ENCODE measurements at regions not wholly inside any gene's neighbourhood (a gene's known extent, or its start where the extent isn't known, plus 50 kb on each side); places are given as distances from the start of the nearest gene placed in this dataset.

GRCh38 chr15:69573815-69574475 lies 121.3 kb downstream of the RPLP1 start:
- Histone ChIP-seq H3K9me3 (no peaks in the 10 kb centered on the region), H3K27ac (no peak overlapping the region), H3K4me1 (no peaks in the 10 kb centered on the region), H3K36me3 (no peaks in the 10 kb centered on the region), H3K4me3 (no peak overlapping the region), H3K27me3 (ENCODE audit: low read depth) (peaks cover 14% of the 10 kb centered on the region)
- TF ChIP-seq CTCF (IDR thresholded peaks at IDR 0.05) = no peak
- ATAC-seq = no peak
- DNase-seq = no peak
- intact Hi-C loops (cut with DNase I) = no loop called here

- Histone ChIP-seq H3K4me1 (no peaks in the 10 kb centered on the region), H3K27me3 (ENCODE audit: low read depth) (peaks cover 14% of the 10 kb centered on the region), H3K27ac (no peak overlapping the region), H3K9me3 (no peaks in the 10 kb centered on the region), H3K36me3 (no peaks in the 10 kb centered on the region), H3K4me3 (no peak overlapping the region)
- intact Hi-C loops (cut with DNase I) = no loop called here
- DNase-seq (no peak), ATAC-seq (no peak)
- TF ChIP-seq CTCF (IDR thresholded peaks at IDR 0.05) = no peak
These were observed 121.9 kb downstream of the RPLP1 start for GRCh38 chr15:69574506-69574905.

- no peak for ATAC-seq
- intact Hi-C loops (cut with DNase I) = no loop called here
- Histone ChIP-seq H3K4me1 (no peaks in the 10 kb centered on the region), H3K4me3 (no peak overlapping the region), H3K36me3 (no peaks in the 10 kb centered on the region), H3K27me3 (ENCODE audit: low read depth) (peaks cover 14% of the 10 kb centered on the region), H3K9me3 (no peaks in the 10 kb centered on the region), H3K27ac (no peak overlapping the region)
- no peak for DNase-seq
- TF ChIP-seq CTCF (IDR thresholded peaks at IDR 0.05) = no peak
These were observed 122.8 kb downstream of the RPLP1 start for GRCh38 chr15:69575387-69575786.

GRCh38 chr15:69576035-69576526 lies 123.5 kb downstream of the RPLP1 start:
- Histone ChIP-seq H3K27me3 (ENCODE audit: low read depth) (peaks cover 14% of the 10 kb centered on the region), H3K4me1 (no peaks in the 10 kb centered on the region), H3K27ac (no peak overlapping the region), H3K36me3 (no peaks in the 10 kb centered on the region), H3K9me3 (no peaks in the 10 kb centered on the region), H3K4me3 (no peak overlapping the region)
- TF ChIP-seq CTCF (IDR thresholded peaks at IDR 0.05) = peak; percentile 81
- peak; percentile 77 to 85 for ATAC-seq
- peak; percentile 80 for DNase-seq
- intact Hi-C loops (cut with DNase I) = no loop called here

- ATAC-seq = no peak
- TF ChIP-seq CTCF (IDR thresholded peaks at IDR 0.05) = no peak
- Histone ChIP-seq H3K4me3 (no peak overlapping the region), H3K9me3 (no peaks in the 10 kb centered on the region), H3K36me3 (no peaks in the 10 kb centered on the region), H3K4me1 (no peaks in the 10 kb centered on the region), H3K27ac (no peak overlapping the region), H3K27me3 (ENCODE audit: low read depth) (peaks cover 14% of the 10 kb centered on the region)
- intact Hi-C loops (cut with DNase I) = no loop called here
- no peak for DNase-seq
These were observed 124.3 kb downstream of the RPLP1 start for GRCh38 chr15:69576948-69577351.
